ENCODE measurements at regions not wholly inside any gene's neighbourhood (a gene's known extent, or its start where the extent isn't known, plus 50 kb on each side); places are given as distances from the start of the nearest gene placed in this dataset.

- Histone ChIP-seq H2AFZ (ENCODE audit: low read depth, low read length) (no peak overlapping the region), H3K9me1 (replicated peaks; ENCODE audit: control insufficient read depth, extremely low read depth, insufficient read depth, low read length) (no peaks in the 10 kb centered on the region), H3K4me1 (ENCODE audit: control insufficient read depth, extremely low read depth, insufficient read depth, low read length) (no peaks in the 10 kb centered on the region), H3K4me2 (ENCODE audit: insufficient read depth, low read length) (no peak overlapping the region), H3K9me3 (replicated peaks; ENCODE audit: control insufficient read depth, insufficient read depth, low read length) (no peaks in the 10 kb centered on the region), H3K27ac (ENCODE audit: insufficient read depth, low read depth, low read length) (no peak overlapping the region), H3K27me3 (ENCODE audit: control insufficient read depth in 2 of 2, insufficient read depth in 2 of 2, low read length in 2 of 2) (no peaks in the 10 kb centered on the region), H3K79me2 (ENCODE audit: control insufficient read depth, insufficient read depth, low read length) (no peaks in the 10 kb centered on the region), H4K20me1 (replicated peaks; ENCODE audit: control insufficient read depth, extremely low read depth, insufficient read depth, low read length) (no peaks in the 10 kb centered on the region), H3K4me3 (replicated peaks in 1 of 3; ENCODE audit: insufficient read depth in 1 of 3, low read depth in 1 of 3, low read length in 3 of 3) (no peak overlapping the region), H3K36me3 (ENCODE audit: control insufficient read depth in 2 of 2, extremely low read depth in 1 of 2, insufficient read depth in 2 of 2, low read length in 2 of 2) (no peaks in the 10 kb centered on the region), H3K9ac (replicated peaks; ENCODE audit: extremely low read depth, insufficient read depth, low read length) (no peak overlapping the region)
- intact Hi-C loops (cut with micrococcal nuclease), result no loop called here
- FAIRE-seq (no peak), DNase-seq (ENCODE audit: low read depth, low spot score) (no peak)
- TF ChIP-seq MYC (IDR thresholded peaks at IDR 0.05; ENCODE audit: low read depth, low read length) (no peak), GATA2 (IDR thresholded peaks at IDR 0.05; ENCODE audit: insufficient read depth, insufficient read length, low read depth, low read length) (no peak), JUN (IDR thresholded peaks at IDR 0.05; ENCODE audit: borderline replicate concordance, insufficient read depth, insufficient read length, low read depth) (no peak), POLR2AphosphoS5 (IDR thresholded peaks at IDR 0.05; ENCODE audit: insufficient read depth, low read depth, low read length) (no peak), EZH2 (IDR thresholded peaks at IDR 0.05; ENCODE audit: borderline replicate concordance, low read depth, low read length, severe bottlenecking) (no peak), POLR2A (IDR thresholded peaks at IDR 0.05; ENCODE audit: low read depth, low read length) (no peak)
- BruUV-seq (replicated peaks), result no TSS peak
- CTCF ChIA-PET, result no interaction called here
- dilution Hi-C loops (cut with MboI; ENCODE audit: extremely low pct_ligation_motif_present, low sequenced_read_pairs), result no loop called here
- POLR2A ChIA-PET, result no interaction called here
Measured at GRCh38 chr13:70856711-70857110, 748.5 kb upstream of the KLHL1 start.

DNA sequence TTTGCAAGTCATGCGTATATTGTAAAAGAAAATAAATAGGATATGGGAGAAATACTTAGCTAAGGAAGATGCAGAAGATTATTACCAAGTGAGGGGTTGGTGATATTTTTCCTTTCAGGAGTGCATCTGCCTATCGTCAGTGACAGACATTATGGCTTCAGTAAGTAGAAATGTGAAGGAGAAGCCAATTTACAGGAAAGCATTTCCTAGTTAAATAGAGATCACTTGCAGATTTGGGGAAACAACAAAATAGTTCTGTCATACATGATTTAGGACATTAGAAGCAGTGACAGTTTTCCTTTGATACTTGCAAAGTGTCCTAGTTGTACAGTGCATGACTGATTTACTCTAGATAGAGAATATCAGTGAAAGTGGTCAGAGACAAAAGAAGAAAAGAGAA lies 747.8 kb upstream of the KLHL1 start:
- TF ChIP-seq, protein P1, sequence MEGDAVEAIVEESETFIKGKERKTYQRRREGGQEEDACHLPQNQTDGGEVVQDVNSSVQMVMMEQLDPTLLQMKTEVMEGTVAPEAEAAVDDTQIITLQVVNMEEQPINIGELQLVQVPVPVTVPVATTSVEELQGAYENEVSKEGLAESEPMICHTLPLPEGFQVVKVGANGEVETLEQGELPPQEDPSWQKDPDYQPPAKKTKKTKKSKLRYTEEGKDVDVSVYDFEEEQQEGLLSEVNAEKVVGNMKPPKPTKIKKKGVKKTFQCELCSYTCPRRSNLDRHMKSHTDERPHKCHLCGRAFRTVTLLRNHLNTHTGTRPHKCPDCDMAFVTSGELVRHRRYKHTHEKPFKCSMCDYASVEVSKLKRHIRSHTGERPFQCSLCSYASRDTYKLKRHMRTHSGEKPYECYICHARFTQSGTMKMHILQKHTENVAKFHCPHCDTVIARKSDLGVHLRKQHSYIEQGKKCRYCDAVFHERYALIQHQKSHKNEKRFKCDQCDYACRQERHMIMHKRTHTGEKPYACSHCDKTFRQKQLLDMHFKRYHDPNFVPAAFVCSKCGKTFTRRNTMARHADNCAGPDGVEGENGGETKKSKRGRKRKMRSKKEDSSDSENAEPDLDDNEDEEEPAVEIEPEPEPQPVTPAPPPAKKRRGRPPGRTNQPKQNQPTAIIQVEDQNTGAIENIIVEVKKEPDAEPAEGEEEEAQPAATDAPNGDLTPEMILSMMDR (IDR thresholded peaks at IDR 0.05; ENCODE audit: extremely low read depth in 1 of 2, insufficient read depth in 1 of 2, low read depth in 1 of 2, low read length in 2 of 2), result no peak
- TF ChIP-seq POLR2AphosphoS5 (IDR thresholded peaks at IDR 0.05; ENCODE audit: insufficient read depth, low read depth, low read length) (no peak), JUN (IDR thresholded peaks at IDR 0.05; ENCODE audit: borderline replicate concordance, insufficient read depth, insufficient read length, low read depth) (no peak), EZH2 (IDR thresholded peaks at IDR 0.05; ENCODE audit: borderline replicate concordance, low read depth, low read length, severe bottlenecking) (no peak), GATA2 (IDR thresholded peaks at IDR 0.05; ENCODE audit: insufficient read depth, insufficient read length, low read depth, low read length) (no peak), MAX (IDR thresholded peaks at IDR 0.05; ENCODE audit: insufficient read depth, insufficient read length) (no peak), FOS (IDR thresholded peaks at IDR 0.05; ENCODE audit: borderline replicate concordance, insufficient read depth, low read length) (no peak), MYC (IDR thresholded peaks at IDR 0.05; ENCODE audit: low read depth, low read length) (no peak), POLR2A (IDR thresholded peaks at IDR 0.05; ENCODE audit: low read depth, low read length) (no peak)
- DNase-seq (ENCODE audit: low read depth, low spot score) (no peak), FAIRE-seq (no peak)
- ChIA-PET CTCF (no interaction called here), POLR2A (no interaction called here)
- intact Hi-C loops (cut with micrococcal nuclease) (no loop called here), dilution Hi-C loops (cut with MboI; ENCODE audit: extremely low pct_ligation_motif_present, low sequenced_read_pairs) (no loop called here)
- Histone ChIP-seq H2AFZ (ENCODE audit: low read depth, low read length) (no peak overlapping the region), H3K4me2 (ENCODE audit: insufficient read depth, low read length) (no peak overlapping the region), H3K4me1 (ENCODE audit: control insufficient read depth, extremely low read depth, insufficient read depth, low read length) (no peaks in the 10 kb centered on the region), H3K79me2 (ENCODE audit: control insufficient read depth, insufficient read depth, low read length) (no peaks in the 10 kb centered on the region), H3K27me3 (ENCODE audit: control insufficient read depth in 2 of 2, insufficient read depth in 2 of 2, low read length in 2 of 2) (no peaks in the 10 kb centered on the region), H3K27ac (ENCODE audit: insufficient read depth, low read depth, low read length) (no peak overlapping the region), H3K4me3 (replicated peaks in 1 of 3; ENCODE audit: insufficient read depth in 1 of 3, low read depth in 1 of 3, low read length in 3 of 3) (no peak overlapping the region), H3K9me3 (replicated peaks; ENCODE audit: control insufficient read depth, insufficient read depth, low read length) (no peaks in the 10 kb centered on the region), H4K20me1 (replicated peaks; ENCODE audit: control insufficient read depth, extremely low read depth, insufficient read depth, low read length) (no peaks in the 10 kb centered on the region), H3K9me1 (replicated peaks; ENCODE audit: control insufficient read depth, extremely low read depth, insufficient read depth, low read length) (no peaks in the 10 kb centered on the region), H3K9ac (replicated peaks; ENCODE audit: extremely low read depth, insufficient read depth, low read length) (no peak overlapping the region), H3K36me3 (ENCODE audit: control insufficient read depth in 2 of 2, extremely low read depth in 1 of 2, insufficient read depth in 2 of 2, low read length in 2 of 2) (no peaks in the 10 kb centered on the region)
- no TSS peak for BruUV-seq (replicated peaks)
